AG04450 (cell line): ENCODE measurements at regions not wholly inside any gene's neighbourhood (a gene's known extent, or its start where the extent isn't known, plus 50 kb on each side); places are given as distances from the start of the nearest gene placed in this dataset.

ENCODE experiments used
- CTCF ChIA-PET: fragments of 300-600, 350-600 bp; formaldehyde crosslinking; extraction: SDS; loops from one replicate; lab custom pipeline; 2022; ENCODE audit warnings: antibody characterized with exemption, inconsistent platforms; lab: Charles Lee
- POLR2A ChIA-PET: fragments of 350-600 bp; formaldehyde crosslinking; extraction: SDS; loops from one replicate; lab custom pipeline; 2021; ENCODE audit warnings: antibody characterized with exemption, inconsistent platforms; lab: Yijun Ruan, JAX
- DNase-seq: peaks from one replicate; pipeline ENCODE4 v3.0.0-alpha.2; 2011; ENCODE audit warnings: low read depth, low spot score
- H3K27ac ChIP-seq: one replicate; pipeline ENCODE4 v1.5.1; 2012; ENCODE audit warnings: low read depth, low read length, control low read depth
- H3K27me3 ChIP-seq: one replicate; pipeline ENCODE4 v1.6.0; 2012; ENCODE audit warnings: low read length; ENCODE audit not compliant: control insufficient read depth, insufficient read depth
- H3K4me3 ChIP-seq: 2 replicates; pipeline ENCODE4 v1.5.1; 2011; ENCODE audit warnings: mild to moderate bottlenecking, low read depth, low read length, control low read depth
- H3K9me3 ChIP-seq: 2 replicates; pipeline ENCODE4 v1.5.1; 2012; ENCODE audit warnings: low read length; ENCODE audit not compliant: control insufficient read depth, insufficient read depth
- CTCF ChIP-seq: IDR thresholded peaks from 2 replicates; pipeline ENCODE4 v1.5.1; 2011; ENCODE audit warnings: low read depth, low read length, control low read depth, inconsistent platforms

DNA sequence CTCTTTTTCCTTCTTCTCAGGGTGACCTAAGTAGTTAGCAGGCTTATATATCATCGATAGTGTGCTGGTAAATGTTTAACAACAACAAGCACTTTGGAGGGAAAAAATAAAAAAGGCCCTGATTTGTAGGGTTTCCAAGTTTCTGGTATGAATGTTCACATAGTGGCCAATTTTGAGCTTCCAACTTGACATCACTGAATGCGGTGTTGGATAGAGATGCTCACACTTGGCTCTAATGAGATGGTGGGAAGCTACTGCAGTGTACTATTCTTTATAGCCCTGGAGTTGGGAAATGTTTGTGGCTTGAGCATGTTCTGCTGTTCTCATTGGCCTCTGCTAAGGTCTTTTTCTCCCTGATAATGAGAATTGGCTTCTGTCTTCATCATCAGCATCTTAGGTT is 875.3 kb downstream of the PCDH7 start:
- ChIA-PET CTCF (no interaction called here), POLR2A (no interaction called here)
- no peak overlapping the region for H3K27ac ChIP-seq

DNA sequence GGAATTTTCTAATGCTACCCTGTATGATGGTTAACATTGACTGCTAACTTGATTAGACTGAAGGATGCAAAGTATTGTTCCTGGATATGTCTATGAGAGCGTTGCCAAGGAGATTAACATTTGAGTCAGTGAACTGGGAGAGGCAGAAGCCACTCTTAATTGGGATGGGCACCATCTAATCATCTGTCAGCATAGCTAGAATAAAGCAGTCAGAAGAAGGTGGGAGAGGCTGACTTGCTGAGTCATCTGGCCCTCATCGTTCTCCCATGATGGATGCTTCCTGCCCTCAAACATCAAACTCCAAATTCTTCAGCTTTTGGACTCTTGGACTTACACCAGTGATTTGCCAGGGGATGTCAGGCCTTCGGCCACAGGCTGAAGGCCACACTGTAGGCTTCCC is 878.5 kb downstream of the PCDH7 start:
- no peaks in the 10 kb centered on the region for H3K27me3 ChIP-seq
- no peak overlapping the region for H3K27ac ChIP-seq
- no peaks in the 10 kb centered on the region for H3K9me3 ChIP-seq
- no peak for DNase-seq
- no peak for TF ChIP-seq CTCF
- ChIA-PET CTCF (no interaction called here), POLR2A (no interaction called here)
- H3K4me3 ChIP-seq = no peak overlapping the region

More for the DNA sequence above, 875.3 kb downstream of the PCDH7 start:
- Histone ChIP-seq H3K4me3 (no peak overlapping the region), H3K9me3 (no peaks in the 10 kb centered on the region), H3K27me3 (no peaks in the 10 kb centered on the region)
- DNase-seq = no peak
- TF ChIP-seq CTCF = no peak

DNA sequence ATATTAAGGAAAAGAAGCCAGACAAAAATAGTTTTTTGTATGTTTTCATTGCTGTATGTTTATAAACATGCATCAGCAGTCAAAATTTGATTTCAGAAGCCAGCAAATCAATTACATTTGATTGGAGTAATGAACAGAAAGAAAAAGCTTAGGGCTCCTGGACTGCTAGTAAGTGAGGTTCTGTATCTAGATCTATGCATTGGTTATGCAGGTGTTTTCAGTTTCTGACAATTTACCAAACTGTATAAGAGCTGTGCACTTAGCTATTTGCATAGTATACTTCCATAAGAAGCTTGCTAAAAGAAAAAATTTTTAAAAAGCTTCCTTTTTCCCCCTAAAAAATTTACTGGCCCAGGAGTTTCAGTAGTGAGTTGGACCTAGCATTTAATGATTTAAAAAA is 881.6 kb downstream of the PCDH7 start:
- DNase-seq = no peak
- Histone ChIP-seq H3K27ac (no peak overlapping the region), H3K4me3 (no peak overlapping the region), H3K9me3 (no peaks in the 10 kb centered on the region), H3K27me3 (no peaks in the 10 kb centered on the region)
- ChIA-PET POLR2A (no interaction called here), CTCF (no interaction called here)
- TF ChIP-seq CTCF = no peak

DNA sequence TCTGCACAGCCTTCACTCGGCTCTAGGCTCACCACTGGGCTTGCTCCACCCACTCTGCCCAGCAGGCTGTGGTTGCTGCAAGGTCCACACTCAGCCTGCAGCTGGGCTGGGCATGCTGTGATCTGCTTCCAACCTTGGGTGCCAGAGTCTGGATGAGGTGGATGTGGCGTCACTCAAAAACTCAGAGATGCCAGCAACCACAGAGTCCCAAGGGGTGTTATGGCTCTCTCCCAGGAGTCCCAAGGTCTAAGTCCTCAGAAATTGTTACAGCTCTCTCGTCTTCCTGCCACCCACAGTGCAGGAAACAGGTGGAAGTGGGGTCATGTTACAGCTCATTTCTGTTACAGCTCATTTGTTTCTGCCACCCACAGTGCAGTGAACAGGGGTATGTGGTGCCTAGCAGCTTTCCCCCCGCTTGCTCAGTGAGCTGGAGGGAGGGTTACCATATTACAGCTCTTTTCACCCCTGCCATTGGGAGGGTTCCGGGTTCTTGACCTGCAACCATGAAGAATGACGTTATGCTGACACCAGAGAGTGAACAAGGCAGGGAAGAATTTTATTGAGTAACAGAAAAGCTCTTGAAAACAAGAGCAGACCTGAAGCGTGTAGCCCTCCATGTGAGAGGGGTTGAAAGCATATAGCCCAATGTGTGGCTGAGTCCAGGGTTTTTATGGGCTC is 893.9 kb downstream of the PCDH7 start:
- ChIA-PET POLR2A (no interaction called here), CTCF (no interaction called here)
- H3K9me3 ChIP-seq = no peaks in the 10 kb centered on the region
- no peak for DNase-seq
- H3K27me3 ChIP-seq = no peaks in the 10 kb centered on the region
- no peak for TF ChIP-seq CTCF
- no peak overlapping the region for H3K27ac ChIP-seq
- H3K4me3 ChIP-seq = no peak overlapping the region

GRCh38 chr4:31617667-31618066 is 897.5 kb downstream of the PCDH7 start:
- H3K27ac ChIP-seq = no peak overlapping the region
- no peaks in the 10 kb centered on the region for H3K27me3 ChIP-seq
- CTCF ChIA-PET = no interaction called here
- POLR2A ChIA-PET = no interaction called here
- TF ChIP-seq CTCF = no peak
- no peaks in the 10 kb centered on the region for H3K9me3 ChIP-seq
- H3K4me3 ChIP-seq = no peak overlapping the region
- DNase-seq = no peak
